T-helper 1 cell (primary cell): ENCODE measurements at regions not wholly inside any gene's neighbourhood (a gene's known extent, or its start where the extent isn't known, plus 50 kb on each side); places are given as distances from the start of the nearest gene placed in this dataset.

Experiments used
- DNase-seq, 5 donors: peaks; one replicate each; pipeline ENCODE4 v3.0.0-alpha.2; 2012 to 2020

DNA sequence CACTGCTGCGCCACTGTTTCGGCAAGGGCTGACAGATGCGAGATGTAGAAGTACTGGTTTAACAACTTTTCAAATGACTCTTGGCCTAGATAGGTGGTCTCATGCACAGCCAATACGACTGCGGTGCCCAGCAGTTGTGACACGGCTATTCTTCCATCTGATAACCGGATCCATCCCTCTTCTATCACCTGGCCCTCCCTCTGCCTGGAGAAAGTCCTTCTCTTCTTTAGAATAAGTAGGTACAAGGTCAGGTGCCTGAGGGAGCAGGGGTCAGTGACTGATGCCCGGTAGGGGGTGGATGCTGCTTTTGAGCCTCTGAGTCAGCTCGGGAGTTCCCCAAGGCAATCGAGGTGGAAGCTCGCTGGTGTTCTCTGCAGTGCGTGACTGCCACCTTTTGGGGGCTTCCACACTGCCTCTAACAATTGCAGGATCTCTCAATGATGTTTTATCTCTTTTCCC lies 166.8 kb upstream of the GRIK2 start:
- no peak for DNase-seq

GRCh38 chr6:101230866-101231265 lies 162.6 kb upstream of the GRIK2 start:
- DNase-seq = no peak

DNA sequence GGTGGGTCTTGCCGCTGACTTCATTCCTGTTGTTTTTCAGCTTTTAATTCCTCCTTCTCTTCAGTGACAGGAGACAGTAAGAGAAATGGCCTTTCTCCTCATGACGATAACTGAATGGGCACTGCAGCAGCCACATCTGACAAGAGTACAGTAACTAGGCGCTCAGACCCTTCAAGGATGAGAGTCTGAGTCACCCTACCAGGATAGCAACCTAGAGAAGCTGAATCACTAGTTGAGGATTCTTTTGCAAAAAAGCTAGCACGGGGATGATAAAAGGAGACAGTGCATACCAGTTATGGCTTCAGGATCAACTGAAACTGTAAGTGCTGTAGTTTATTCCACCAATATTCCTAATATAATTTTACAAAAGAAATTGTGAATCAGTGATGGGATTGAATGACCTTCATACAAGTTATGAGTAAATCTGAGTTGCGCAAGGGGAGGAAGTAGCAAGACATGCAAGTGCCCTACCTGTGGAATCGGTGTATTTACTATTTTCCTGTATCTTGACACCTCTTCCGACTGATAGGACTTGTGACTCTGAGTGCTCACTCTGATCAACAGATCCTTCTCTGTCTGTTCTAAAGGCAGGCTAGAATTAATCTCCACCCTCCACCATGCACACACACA lies 161.8 kb upstream of the GRIK2 start:
- no peak for DNase-seq

GRCh38 chr6:101232961-101233360 lies 160.5 kb upstream of the GRIK2 start:
- no peak for DNase-seq

- no peak for DNase-seq
Observed at GRCh38 chr6:101236709-101237108, 156.8 kb upstream of the GRIK2 start.

DNA sequence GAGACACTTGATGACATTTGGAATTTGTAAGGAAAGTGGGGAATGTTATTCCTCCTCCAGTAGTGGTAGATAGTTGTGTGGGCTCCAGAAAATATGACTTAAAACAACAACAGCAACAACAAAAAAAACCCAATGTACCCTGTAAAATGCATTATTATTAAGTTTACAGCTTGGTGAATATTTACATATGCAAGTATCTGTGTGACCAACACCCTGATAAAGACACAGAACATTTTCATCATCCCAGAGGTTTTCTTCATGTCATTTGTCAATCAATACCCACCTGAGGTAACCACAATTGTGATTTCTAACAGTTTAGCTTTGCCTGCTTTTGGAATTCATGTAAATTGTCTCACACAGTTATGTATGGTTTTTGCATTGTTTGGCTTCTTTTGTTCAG lies 152.1 kb upstream of the GRIK2 start:
- DNase-seq = no peak

DNA sequence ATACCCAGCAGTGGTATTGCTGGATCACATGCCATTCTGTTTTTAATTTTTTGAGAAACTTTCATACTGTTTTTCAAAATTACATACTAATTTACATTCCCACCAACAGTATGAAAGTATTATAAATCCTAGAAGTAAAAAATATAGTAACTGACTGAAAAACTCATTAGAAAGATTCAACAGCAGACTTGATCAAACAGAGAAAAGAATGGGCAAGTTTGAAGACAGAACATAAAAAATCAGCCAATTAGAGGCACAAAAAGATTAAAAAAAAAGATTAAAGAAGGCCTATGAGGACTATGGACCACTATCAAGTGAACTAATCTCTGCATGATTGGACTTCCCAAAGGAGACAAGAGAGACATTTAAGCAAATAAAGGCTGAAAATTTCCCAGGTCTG lies 144.0 kb upstream of the GRIK2 start:
- DNase-seq = no peak

GRCh38 chr6:101257163-101257562 lies 136.3 kb upstream of the GRIK2 start:
- no peak for DNase-seq

DNA sequence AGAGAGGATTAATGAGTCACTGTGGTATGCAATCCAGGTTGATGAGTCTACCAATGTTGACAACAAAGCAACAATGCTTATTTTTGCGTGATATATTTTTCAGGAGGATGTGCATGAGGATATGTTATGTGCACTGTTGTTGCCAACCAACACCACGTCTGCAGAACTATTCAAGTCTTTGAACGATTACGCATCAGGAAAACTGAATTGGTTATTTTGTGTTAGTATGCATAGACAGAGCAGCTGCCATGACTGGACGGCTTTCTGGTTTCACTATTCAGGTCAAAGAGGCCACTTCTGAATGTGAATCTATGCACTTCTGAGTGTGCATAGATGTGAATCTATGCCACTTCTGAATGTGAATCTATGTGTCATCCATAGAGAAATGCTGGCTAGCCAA lies 134.0 kb upstream of the GRIK2 start:
- no peak for DNase-seq

DNA sequence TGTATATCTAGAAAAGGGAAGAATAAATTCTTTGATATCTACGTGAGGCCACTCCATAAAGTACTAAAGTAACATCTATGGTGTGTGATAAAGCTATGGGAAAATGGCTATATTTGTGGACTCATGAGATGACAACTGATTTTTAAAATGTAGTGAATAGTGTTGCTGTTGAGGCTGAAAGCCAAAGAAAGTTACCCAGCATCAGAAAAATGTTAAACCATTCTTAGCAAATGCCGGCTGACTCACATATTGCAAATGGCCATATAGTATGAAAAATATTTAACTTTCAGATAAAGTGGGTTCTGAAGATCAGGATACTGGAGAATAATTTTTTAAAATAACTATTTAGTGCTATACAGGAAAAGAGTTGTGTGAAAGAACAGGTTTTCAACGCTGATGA lies 129.9 kb upstream of the GRIK2 start:
- DNase-seq = no peak

- DNase-seq = peak in 1 of 5 donors; percentile 14
Observed at GRCh38 chr6:101266063-101266462, 127.4 kb upstream of the GRIK2 start.

- DNase-seq = no peak
Observed at GRCh38 chr6:101268541-101268940, 125.0 kb upstream of the GRIK2 start.

DNA sequence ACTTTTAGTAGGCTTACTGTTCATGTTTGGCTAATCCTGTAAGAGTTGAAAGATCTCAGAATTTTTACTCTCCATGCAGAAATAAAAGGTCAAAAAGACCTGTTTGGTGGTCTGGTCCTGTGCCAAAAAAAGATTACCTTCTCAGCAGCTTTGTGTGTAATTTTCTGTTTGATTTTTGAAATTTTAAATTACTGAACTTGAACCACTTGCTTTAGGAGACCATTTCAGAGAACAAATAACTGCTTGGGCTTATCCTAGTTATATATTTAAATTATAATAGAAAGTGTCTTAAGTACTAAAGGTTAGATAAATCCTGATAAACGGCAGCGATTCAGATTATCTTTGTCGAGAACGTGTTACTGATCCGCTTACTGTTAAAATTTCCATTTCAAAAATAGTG lies 118.3 kb upstream of the GRIK2 start:
- no peak for DNase-seq

GRCh38 chr6:101276066-101276465 lies 117.4 kb upstream of the GRIK2 start:
- DNase-seq = no peak

- no peak for DNase-seq
Observed at GRCh38 chr6:101279410-101279809, 114.1 kb upstream of the GRIK2 start.

GRCh38 chr6:101281266-101281665 lies 112.2 kb upstream of the GRIK2 start:
- DNase-seq = no peak

DNA sequence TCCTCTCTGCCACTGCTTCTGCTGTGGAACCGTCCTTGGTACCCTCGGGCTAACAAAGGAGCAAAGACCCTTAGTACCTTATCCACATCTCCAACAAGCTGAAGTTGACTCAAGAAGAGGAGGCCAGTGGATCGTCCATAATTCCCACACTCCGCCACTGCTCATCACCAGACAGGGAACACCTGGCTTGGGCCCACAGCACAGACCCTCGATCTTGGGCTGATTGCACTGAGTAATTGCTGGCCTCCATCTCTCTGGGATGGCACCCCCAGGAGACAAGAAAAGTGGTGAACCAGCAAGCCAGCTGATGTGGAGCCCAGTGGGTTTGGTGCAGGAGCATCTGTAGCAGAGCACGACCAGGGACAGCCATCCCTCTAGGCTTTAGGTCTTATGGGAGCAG lies 109.4 kb upstream of the GRIK2 start:
- DNase-seq = no peak

- DNase-seq = no peak
Observed at GRCh38 chr6:101286146-101286545, 107.4 kb upstream of the GRIK2 start.

GRCh38 chr6:101290346-101290745 lies 103.2 kb upstream of the GRIK2 start:
- DNase-seq = no peak

GRCh38 chr6:101294051-101294638 lies 99.4 kb upstream of the GRIK2 start:
- no peak for DNase-seq

DNA sequence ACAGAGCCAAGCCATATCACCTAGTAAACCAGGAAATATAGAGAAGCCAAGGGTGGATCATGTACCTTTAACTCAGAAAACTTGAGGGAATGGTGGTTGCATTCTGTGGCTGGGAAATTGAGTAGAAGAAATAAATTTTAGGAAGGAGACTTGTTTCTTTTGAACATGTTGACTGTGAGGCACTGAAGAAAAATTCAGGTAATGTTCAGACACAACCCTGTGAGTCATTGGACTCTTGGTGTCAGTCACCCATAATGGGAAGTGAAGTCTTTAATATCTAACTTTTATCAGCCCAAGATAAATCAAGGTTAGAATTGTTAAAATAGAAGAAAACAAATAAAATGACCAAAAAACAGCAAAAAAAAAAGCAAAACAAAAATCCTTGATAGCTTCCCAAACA lies 98.8 kb upstream of the GRIK2 start:
- no peak for DNase-seq

DNA sequence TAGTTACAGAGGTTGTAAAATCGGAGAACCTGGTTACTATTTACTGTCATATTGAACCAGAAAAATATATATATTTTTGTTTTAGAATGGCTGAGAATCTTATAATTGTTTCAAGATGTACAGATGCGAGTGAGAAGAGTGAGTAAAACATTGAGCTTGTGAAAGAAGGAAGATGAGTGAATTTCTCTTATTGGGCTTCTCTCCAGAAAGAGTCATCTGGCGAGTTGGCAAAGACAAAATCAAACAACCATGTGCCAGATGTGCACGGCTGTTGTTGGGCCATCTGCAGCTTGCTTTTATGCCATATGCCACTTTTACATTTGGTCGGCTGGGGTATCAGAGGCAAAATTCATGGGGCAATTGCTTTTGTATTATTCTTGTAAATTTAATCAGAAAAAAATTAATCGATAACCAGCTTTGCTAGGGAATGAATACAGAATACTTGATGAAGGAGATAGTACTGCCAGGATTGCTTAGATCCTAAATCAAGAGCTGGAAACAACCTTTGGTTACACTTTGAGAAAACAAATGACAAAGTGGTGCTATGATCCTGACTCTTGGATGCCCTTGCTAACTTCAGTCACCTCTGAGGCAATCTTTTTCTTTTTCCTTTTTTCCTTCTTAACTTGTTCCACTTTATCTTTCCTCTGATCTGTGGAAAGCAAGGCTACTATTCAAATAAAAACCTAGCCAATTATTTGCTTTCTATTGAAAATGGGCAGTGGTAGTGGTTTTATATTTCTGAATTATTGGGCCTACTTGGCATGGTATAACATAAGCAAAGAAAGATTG lies 97.1 kb upstream of the GRIK2 start:
- no peak for DNase-seq

GRCh38 chr6:101302593-101302992 lies 90.9 kb upstream of the GRIK2 start:
- no peak for DNase-seq

- no peak for DNase-seq
Observed at GRCh38 chr6:101303495-101303894, 90.0 kb upstream of the GRIK2 start.
